Uterus (tissue), 2 donors: ENCODE measurements at regions not wholly inside any gene's neighbourhood (a gene's known extent, or its start where the extent isn't known, plus 50 kb on each side); places are given as distances from the start of the nearest gene placed in this dataset.

ENCODE experiments used
- POLR2A ChIP-seq, 2 donors: fragments of 450-650 bp; IDR thresholded peaks; one replicate each; pipeline ENCODE4 v1.6.1; 2016; ENCODE audit warnings: antibody characterized with exemption in 2 of 2, mild to moderate bottlenecking in 1 of 2, moderate library complexity in 1 of 2
- TF ChIP-seq, protein P1 (sequence below), 4 experiments: fragments of 200-600 bp in 2 of 4; fragments of 450-650 bp in 2 of 4; sonication (generic) in 2 of 4; IDR thresholded peaks; one replicate each; pipeline ENCODE4 v1.5.1; 2016 to 2019; ENCODE audit warnings: antibody characterized with exemption in 4 of 4, mild to moderate bottlenecking in 2 of 4, moderate library complexity in 1 of 4

DNA sequence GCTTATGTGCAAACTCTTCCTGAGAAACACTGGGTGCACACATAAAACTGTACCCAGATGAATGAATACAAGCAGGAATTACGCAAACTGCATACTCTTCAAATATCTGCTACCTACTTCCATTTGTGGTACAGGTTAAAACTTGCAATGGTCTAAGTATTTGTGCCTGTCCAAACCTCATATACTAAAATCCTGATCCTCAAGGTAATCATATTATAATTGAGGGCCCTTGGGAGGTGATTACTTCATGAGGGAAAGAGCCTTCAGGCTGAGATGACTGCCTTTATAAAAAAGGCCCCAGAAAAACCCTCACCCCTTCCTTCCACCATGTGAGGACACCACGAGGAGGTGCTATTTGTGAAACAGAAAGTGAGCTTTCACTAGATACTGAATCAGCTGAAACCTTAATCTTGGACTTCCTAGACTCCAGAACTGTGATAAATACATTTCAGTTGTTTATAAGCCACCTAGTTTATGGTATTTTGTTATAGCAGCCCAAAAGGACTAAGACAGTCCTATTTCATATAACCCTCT is 1977.2 kb downstream of the PCDH7 start:
- TF ChIP-seq, protein P1, sequence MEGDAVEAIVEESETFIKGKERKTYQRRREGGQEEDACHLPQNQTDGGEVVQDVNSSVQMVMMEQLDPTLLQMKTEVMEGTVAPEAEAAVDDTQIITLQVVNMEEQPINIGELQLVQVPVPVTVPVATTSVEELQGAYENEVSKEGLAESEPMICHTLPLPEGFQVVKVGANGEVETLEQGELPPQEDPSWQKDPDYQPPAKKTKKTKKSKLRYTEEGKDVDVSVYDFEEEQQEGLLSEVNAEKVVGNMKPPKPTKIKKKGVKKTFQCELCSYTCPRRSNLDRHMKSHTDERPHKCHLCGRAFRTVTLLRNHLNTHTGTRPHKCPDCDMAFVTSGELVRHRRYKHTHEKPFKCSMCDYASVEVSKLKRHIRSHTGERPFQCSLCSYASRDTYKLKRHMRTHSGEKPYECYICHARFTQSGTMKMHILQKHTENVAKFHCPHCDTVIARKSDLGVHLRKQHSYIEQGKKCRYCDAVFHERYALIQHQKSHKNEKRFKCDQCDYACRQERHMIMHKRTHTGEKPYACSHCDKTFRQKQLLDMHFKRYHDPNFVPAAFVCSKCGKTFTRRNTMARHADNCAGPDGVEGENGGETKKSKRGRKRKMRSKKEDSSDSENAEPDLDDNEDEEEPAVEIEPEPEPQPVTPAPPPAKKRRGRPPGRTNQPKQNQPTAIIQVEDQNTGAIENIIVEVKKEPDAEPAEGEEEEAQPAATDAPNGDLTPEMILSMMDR (IDR thresholded peaks at IDR 0.05): no peak
- no peak for TF ChIP-seq POLR2A (IDR thresholded peaks at IDR 0.05)
